ENCODE measurements at regions not wholly inside any gene's neighbourhood (a gene's known extent, or its start where the extent isn't known, plus 50 kb on each side); places are given as distances from the start of the nearest gene placed in this dataset.
"Not testable (repeated sequence)": the region's sequence is repeated elsewhere in the genome, so short reads cannot be mapped to it uniquely, and the experiment has no call there.

- no peak for DNase-seq
These were observed 212.5 kb downstream of the EMX2 start for GRCh38 chr10:117754770-117755658.

- DNase-seq, result no peak
These were observed 213.1 kb downstream of the EMX2 start for GRCh38 chr10:117755659-117756014.

DNA sequence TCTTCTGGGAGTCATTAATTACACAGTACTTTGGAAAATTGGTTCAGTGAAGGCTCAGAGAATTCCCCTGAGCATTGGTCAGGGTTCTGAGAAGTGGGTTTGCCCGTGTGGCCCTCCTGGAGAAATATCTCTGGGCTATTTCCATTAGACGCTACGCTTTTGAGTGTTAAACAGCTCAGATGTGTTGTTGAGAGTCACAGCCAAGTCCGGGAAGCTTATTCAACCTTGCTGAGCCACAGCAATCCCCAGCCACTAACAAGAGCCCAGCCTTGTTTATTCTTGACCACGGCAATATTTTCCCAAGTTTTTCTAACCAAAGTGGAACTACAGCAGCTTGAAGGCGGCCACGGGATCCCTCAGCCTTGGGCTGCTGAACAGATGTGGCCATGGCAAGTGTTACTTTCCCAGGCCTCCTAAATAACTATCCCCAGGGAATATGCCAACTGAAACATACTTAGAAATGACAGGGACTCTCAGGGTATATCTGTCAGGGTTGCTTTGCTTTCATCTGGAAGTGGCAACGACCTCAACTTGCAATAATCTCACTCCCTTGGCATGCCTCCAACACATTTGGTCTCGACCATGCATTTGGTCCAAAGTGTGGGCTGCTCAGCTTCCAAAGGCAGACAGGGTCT lies 214.7 kb downstream of the EMX2 start:
- DNase-seq, result no peak

DNA sequence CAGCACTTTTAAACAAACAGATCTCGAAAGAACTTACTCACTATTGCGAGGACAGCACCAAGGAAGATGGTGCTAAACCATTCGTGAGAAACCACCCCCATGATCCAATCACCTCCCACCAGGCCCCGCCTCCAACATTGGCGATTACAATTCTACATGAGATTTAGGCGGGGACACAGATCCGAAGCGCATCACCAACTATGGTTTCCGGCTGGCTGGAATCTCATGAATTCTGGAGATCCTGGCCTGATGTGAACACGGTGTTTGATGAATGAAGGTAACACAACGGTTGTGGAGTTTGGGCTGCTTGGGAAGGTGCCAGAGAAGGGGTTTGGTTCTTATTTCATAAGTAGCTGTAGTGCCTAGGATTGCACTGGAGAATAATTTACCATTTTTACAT lies 216.7 kb downstream of the EMX2 start:
- DNase-seq, result no peak

GRCh38 chr10:117761695-117762094 lies 219.1 kb downstream of the EMX2 start:
- no peak for DNase-seq

- no peak for DNase-seq
These were observed 219.7 kb downstream of the EMX2 start for GRCh38 chr10:117762126-117762818.

DNA sequence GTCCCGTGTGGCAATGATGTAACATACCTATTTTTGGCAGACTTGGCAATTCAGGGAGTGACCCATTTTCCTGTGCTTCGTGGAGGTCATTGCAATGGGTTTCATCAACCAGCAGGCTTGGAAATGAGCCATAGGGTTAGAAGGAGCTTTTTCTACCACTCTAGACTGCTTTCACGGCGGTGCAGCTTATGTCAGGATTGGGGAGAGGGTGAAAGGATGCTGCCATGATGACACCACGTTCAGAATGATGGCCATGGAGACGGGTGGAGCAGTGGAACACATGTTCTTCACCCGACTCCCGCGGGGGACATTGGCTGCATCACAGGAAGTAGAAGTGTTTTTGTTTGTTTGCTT lies 220.2 kb downstream of the EMX2 start:
- DNase-seq, result no peak

GRCh38 chr10:117763528-117763927 lies 221.0 kb downstream of the EMX2 start:
- no peak for DNase-seq

- no peak for DNase-seq
These were observed 225.9 kb downstream of the EMX2 start for GRCh38 chr10:117768333-117769042.

GRCh38 chr10:117775526-117775925 lies 233.0 kb downstream of the EMX2 start:
- no peak for DNase-seq

- not testable (repeated sequence) for DNase-seq
These were observed 234.7 kb downstream of the EMX2 start for GRCh38 chr10:117777222-117777621.

DNA sequence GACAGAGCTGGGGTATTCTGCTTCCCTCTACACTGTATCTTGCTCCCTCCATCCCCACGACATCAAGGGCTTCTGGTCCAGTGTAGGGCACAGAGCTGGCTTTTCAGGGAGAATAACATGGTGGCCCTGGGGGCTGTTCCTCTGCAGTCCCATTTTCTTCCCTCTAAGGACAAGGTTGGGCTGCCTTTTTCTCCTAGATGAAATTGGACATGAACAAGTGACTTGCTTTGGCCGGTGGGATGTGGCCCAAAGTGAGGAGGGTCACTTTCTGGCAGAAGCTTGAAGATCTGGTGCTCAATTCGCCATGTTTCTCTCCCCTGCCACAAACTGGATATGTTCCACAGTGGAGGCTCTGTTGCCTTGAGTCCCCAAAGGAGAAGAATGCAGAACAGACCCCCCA lies 235.7 kb downstream of the EMX2 start:
- no peak for DNase-seq

DNA sequence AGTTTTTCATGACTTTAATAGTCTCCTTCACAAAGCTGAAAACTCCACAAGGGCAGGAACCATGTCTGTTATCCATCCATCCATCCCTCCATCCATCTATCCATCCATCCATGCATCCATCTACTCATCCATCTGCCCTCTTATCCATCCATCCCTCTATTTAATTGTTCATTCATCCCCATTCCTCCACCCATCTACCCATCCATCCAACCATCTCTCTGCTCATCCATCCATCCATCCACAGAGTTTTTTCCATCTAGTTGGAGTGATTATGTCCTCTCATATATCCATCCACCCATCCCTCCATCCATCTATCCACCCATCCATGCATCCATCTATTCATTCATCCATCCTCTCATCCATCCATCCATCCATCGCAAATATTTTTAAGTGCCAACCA lies 237.9 kb downstream of the EMX2 start:
- DNase-seq, result no peak

GRCh38 chr10:117781216-117781831 lies 238.8 kb downstream of the EMX2 start:
- DNase-seq, result no peak

- no peak for DNase-seq
These were observed 239.7 kb downstream of the EMX2 start for GRCh38 chr10:117782276-117782675.

GRCh38 chr10:117783698-117784395 lies 241.3 kb downstream of the EMX2 start:
- DNase-seq, result no peak

GRCh38 chr10:117784776-117785175 lies 242.2 kb downstream of the EMX2 start:
- no peak for DNase-seq

GRCh38 chr10:117788911-117789310 lies 246.4 kb downstream of the EMX2 start:
- no peak for DNase-seq

DNA sequence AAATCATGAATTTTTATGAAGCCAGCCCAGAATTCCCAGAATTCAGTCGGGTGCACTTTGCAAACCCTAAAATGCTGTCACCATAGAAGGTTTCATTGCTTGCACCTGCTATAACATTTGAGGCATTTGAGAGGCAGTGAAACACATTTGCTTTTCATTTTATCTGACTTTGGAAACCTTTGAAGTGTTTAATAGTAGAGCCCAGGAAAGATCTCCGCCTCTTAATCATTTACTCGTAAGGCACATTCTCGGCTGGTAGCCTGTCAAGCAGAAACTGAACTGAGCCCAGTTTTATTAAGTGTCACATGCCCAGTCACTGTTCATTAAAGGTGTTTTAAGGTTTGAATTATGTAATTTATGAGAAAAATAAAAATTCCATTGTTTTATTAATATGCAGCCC lies 247.6 kb downstream of the EMX2 start:
- DNase-seq, result no peak

DNA sequence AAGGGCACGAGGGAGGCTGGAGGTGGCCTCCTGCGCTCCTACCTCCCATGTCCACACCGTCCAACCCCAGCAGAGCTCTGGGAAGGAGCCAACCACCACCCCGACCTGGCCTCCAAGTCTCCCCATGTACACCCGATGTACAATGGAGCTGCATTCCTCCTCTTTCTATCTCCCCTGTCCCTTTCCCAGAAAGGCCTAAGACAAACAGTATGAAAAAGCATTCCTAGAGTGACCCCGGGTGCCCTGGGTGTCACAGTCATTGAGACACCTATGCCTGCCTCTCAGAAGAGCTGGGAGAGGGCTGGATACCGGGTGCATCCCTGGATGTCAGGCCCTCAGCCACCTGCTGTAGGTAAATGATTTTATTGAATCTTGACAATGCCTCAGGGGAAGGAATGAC lies 248.1 kb downstream of the EMX2 start:
- no peak for DNase-seq

DNA sequence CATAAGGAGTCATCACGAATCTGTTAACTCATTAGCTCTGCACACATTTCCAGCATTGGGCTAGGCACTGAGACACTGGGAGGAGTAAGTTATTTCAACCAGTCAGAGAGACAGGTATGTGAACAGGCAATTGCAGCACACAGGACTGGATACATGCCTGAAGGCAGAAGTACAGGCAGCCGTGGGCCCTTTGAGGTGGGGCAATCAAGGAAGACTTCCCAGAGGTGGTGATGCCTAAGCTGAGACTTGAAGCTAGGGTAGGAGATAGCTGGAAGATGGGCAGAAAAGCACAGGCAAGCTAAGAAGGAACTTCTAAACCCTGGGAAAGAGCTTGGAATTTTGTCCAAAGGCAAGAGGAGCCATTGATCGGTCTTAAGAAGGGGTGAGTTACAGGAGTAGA lies 249.7 kb downstream of the EMX2 start:
- DNase-seq, result no peak

GRCh38 chr10:117796130-117796745 lies 250.5 kb downstream of the RAB11FIP2 start:
- DNase-seq, result no peak
